ENCODE measurements at regions not wholly inside any gene's neighbourhood (a gene's known extent, or its start where the extent isn't known, plus 50 kb on each side); places are given as distances from the start of the nearest gene placed in this dataset.

GRCh38 chr12:97385121-97385520 is 77.5 kb upstream of the RMST start:
- H3K27ac ChIP-seq (ENCODE audit: low read depth, low read length): no peak overlapping the region
- no peak for TF ChIP-seq EZH2phosphoT487 (IDR thresholded peaks at IDR 0.05; ENCODE audit: borderline replicate concordance, low read length)
- TF ChIP-seq, protein P1, sequence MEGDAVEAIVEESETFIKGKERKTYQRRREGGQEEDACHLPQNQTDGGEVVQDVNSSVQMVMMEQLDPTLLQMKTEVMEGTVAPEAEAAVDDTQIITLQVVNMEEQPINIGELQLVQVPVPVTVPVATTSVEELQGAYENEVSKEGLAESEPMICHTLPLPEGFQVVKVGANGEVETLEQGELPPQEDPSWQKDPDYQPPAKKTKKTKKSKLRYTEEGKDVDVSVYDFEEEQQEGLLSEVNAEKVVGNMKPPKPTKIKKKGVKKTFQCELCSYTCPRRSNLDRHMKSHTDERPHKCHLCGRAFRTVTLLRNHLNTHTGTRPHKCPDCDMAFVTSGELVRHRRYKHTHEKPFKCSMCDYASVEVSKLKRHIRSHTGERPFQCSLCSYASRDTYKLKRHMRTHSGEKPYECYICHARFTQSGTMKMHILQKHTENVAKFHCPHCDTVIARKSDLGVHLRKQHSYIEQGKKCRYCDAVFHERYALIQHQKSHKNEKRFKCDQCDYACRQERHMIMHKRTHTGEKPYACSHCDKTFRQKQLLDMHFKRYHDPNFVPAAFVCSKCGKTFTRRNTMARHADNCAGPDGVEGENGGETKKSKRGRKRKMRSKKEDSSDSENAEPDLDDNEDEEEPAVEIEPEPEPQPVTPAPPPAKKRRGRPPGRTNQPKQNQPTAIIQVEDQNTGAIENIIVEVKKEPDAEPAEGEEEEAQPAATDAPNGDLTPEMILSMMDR (IDR thresholded peaks at IDR 0.05; ENCODE audit: low read depth, low read length, poor library complexity, severe bottlenecking): no peak
- no peaks in the 10 kb centered on the region for H4K20me1 ChIP-seq (ENCODE audit: control insufficient read depth, insufficient read depth, low read depth, low read length)
- H3K27me3 ChIP-seq (ENCODE audit: control insufficient read depth, low read length): no peaks in the 10 kb centered on the region
- no peaks in the 10 kb centered on the region for H3K79me2 ChIP-seq (ENCODE audit: control insufficient read depth, low read length)
- H3F3A ChIP-seq (ENCODE audit: control insufficient read depth, insufficient read depth): no peaks in the 10 kb centered on the region
- no peaks in the 10 kb centered on the region for H3K4me1 ChIP-seq (ENCODE audit: control insufficient read depth, low read length)
- no peaks in the 10 kb centered on the region for H3K9me3 ChIP-seq (ENCODE audit: control insufficient read depth, insufficient read depth, low read length)
- H3K4me2 ChIP-seq (ENCODE audit: low read length): no peak overlapping the region
- H3K4me3 ChIP-seq (ENCODE audit: low read length): no peak overlapping the region
- H3K36me3 ChIP-seq (ENCODE audit: control insufficient read depth, low read length): no peaks in the 10 kb centered on the region
- no peaks in the 10 kb centered on the region for H3K9me2 ChIP-seq (replicated peaks; ENCODE audit: control insufficient read depth, low read length)

- Histone ChIP-seq H3K27ac (ENCODE audit: low read depth, low read length) (no peak overlapping the region), H3K36me3 (ENCODE audit: control insufficient read depth, low read length) (no peaks in the 10 kb centered on the region), H3F3A (ENCODE audit: control insufficient read depth, insufficient read depth) (no peaks in the 10 kb centered on the region), H3K4me2 (ENCODE audit: low read length) (no peak overlapping the region), H3K4me1 (ENCODE audit: control insufficient read depth, low read length) (no peaks in the 10 kb centered on the region), H3K4me3 (ENCODE audit: low read length) (no peak overlapping the region), H3K27me3 (ENCODE audit: control insufficient read depth, low read length) (no peaks in the 10 kb centered on the region; the same call in 1 of the 2 replicates), H3K9me2 (replicated peaks; ENCODE audit: control insufficient read depth, low read length) (no peaks in the 10 kb centered on the region), H4K20me1 (ENCODE audit: control insufficient read depth, insufficient read depth, low read depth, low read length) (no peaks in the 10 kb centered on the region), H3K9me3 (ENCODE audit: control insufficient read depth, insufficient read depth, low read length) (no peaks in the 10 kb centered on the region), H3K79me2 (ENCODE audit: control insufficient read depth, low read length) (no peaks in the 10 kb centered on the region)
- TF ChIP-seq, protein P1 (IDR thresholded peaks at IDR 0.05; ENCODE audit: low read depth, low read length, poor library complexity, severe bottlenecking): no peak
- no peak for TF ChIP-seq EZH2phosphoT487 (IDR thresholded peaks at IDR 0.05; ENCODE audit: borderline replicate concordance, low read length)
These were observed 76.4 kb upstream of the RMST start for GRCh38 chr12:97386133-97386581.

GRCh38 chr12:97387844-97388243 is 74.8 kb upstream of the RMST start:
- H3K27me3 ChIP-seq (ENCODE audit: control insufficient read depth, low read length): no peaks in the 10 kb centered on the region; the same call in 1 of the 2 replicates
- H3K9me3 ChIP-seq (ENCODE audit: control insufficient read depth, insufficient read depth, low read length): no peaks in the 10 kb centered on the region
- H3F3A ChIP-seq (ENCODE audit: control insufficient read depth, insufficient read depth): no peaks in the 10 kb centered on the region
- H3K36me3 ChIP-seq (ENCODE audit: control insufficient read depth, low read length): no peaks in the 10 kb centered on the region
- no peak overlapping the region for H3K27ac ChIP-seq (ENCODE audit: low read depth, low read length)
- no peak for TF ChIP-seq EZH2phosphoT487 (IDR thresholded peaks at IDR 0.05; ENCODE audit: borderline replicate concordance, low read length)
- TF ChIP-seq, protein P1 (IDR thresholded peaks at IDR 0.05; ENCODE audit: low read depth, low read length, poor library complexity, severe bottlenecking): no peak
- no peak overlapping the region for H3K4me3 ChIP-seq (ENCODE audit: low read length)
- no peaks in the 10 kb centered on the region for H3K9me2 ChIP-seq (replicated peaks; ENCODE audit: control insufficient read depth, low read length)
- no peak overlapping the region for H3K4me2 ChIP-seq (ENCODE audit: low read length)
- H3K4me1 ChIP-seq (ENCODE audit: control insufficient read depth, low read length): no peaks in the 10 kb centered on the region
- H3K79me2 ChIP-seq (ENCODE audit: control insufficient read depth, low read length): no peaks in the 10 kb centered on the region
- H4K20me1 ChIP-seq (ENCODE audit: control insufficient read depth, insufficient read depth, low read depth, low read length): no peaks in the 10 kb centered on the region

Measured in DOHH2 (cell line).